HepG2 (cell line): ENCODE measurements at regions not wholly inside any gene's neighbourhood (a gene's known extent, or its start where the extent isn't known, plus 50 kb on each side); places are given as distances from the start of the nearest gene placed in this dataset.

ENCODE experiments used
- ATAC-seq: fragments of 200-7000 bp; cut with Tn5 transposase; 3 replicates; pipeline ENCODE4 v1.9.1; 2020; ENCODE audit warnings: mild to moderate bottlenecking, moderate library complexity
- BruUV-seq: library from RNA; stranded (reverse); fragments of 400-500 nt; replicated peaks from 2 replicates; lab custom pipeline; 2021; lab: Mats Ljungman, UMichigan
- CTCF ChIA-PET: fragments of 300-600 bp; formaldehyde crosslinking; extraction: SDS; loops from one replicate; lab custom pipeline; 2021; ENCODE audit warnings: low total read pairs, inconsistent platforms, low intra/inter-chr PET ratio; lab: Yijun Ruan, JAX
- POLR2A ChIA-PET: fragments of 350-600 bp; sonication (Branson Sonifier 250); formaldehyde crosslinking; loops from one replicate; lab custom pipeline; 2020; ENCODE audit warnings: antibody characterized with exemption, inconsistent platforms; lab: Yijun Ruan, JAX
- DNase-seq: peaks from one replicate; pipeline ENCODE4 v3.0.0-alpha.2; 2015; ENCODE audit warnings: low spot score
- FAIRE-seq: peaks from 3 replicates; lab custom pipeline; 2011; peaks lifted over from hg19 to GRCh38; lab: Jason Lieb, UNC
- H2AFZ ChIP-seq: one replicate; pipeline ENCODE4 v1.6.1; 2011; ENCODE audit warnings: low read length, inconsistent platforms
- H3K27ac ChIP-seq: fragments of 300-600 bp; 3 replicates; pipeline ENCODE4 v1.8.0; 2011; ENCODE audit warnings: mixed run types, mild to moderate bottlenecking, mixed read lengths, low read length, inconsistent platforms; ENCODE audit not compliant: insufficient read depth; ENCODE audit errors: extremely low read length
- H3K27me3 ChIP-seq, 2 experiments: fragments of 200-600 bp in 1 of 2; 2 replicates in 1 of 2; 3 replicates in 1 of 2; pipeline versions ENCODE4 v1.6.0 to v1.8.0; 2011; ENCODE audit warnings: low read length in 2 of 2, mild to moderate bottlenecking in 2 of 2, moderate library complexity in 2 of 2, inconsistent platforms in 1 of 2; ENCODE audit not compliant: insufficient read depth in 2 of 2, control insufficient read depth in 1 of 2
- H3K36me3 ChIP-seq, 2 experiments: fragments of 200-600 bp in 1 of 2; replicated peaks in 1 of 2; 2 replicates in 1 of 2; 3 replicates in 1 of 2; pipeline versions ENCODE4 v1.5.1 to v1.8.0; 2011; ENCODE audit warnings: low read length in 2 of 2, inconsistent platforms in 1 of 2; ENCODE audit not compliant: insufficient read depth in 2 of 2, control insufficient read depth in 1 of 2
- H3K4me1 ChIP-seq: 2 replicates; pipeline ENCODE4 v1.5.1; 2012; ENCODE audit warnings: low read length, inconsistent platforms; ENCODE audit not compliant: insufficient read depth
- H3K4me2 ChIP-seq: 2 replicates; pipeline ENCODE4 v1.6.0; 2011; ENCODE audit warnings: low read depth, low read length, inconsistent platforms
- H3K4me3 ChIP-seq, 3 experiments: fragments of 200-600 bp in 1 of 3; sonication (generic), shearing (Covaris generic) in 1 of 3; replicated peaks in 1 of 3; 2 replicates each; pipeline ENCODE4 v1.5.1; 2011 to 2016; ENCODE audit warnings: low read length in 3 of 3, inconsistent platforms in 2 of 3, low read depth in 2 of 3, mild to moderate bottlenecking in 2 of 3, control low read depth in 1 of 3, mixed read lengths in 1 of 3; ENCODE audit not compliant: insufficient read depth in 1 of 3
- H3K79me2 ChIP-seq: one replicate; pipeline ENCODE4 v1.6.1; 2011; ENCODE audit warnings: low read length, inconsistent platforms; ENCODE audit not compliant: insufficient read depth
- H3K9ac ChIP-seq: 2 replicates; pipeline ENCODE4 v1.6.0; 2011; ENCODE audit warnings: mild to moderate bottlenecking, low read depth, low read length, inconsistent platforms; ENCODE audit not compliant: insufficient read depth
- H3K9me3 ChIP-seq: 2 replicates; pipeline ENCODE4 v1.5.1; 2012; ENCODE audit warnings: mild to moderate bottlenecking, low read length
- H4K20me1 ChIP-seq: 2 replicates; pipeline ENCODE4 v1.6.0; 2011; ENCODE audit warnings: inconsistent platforms, mild to moderate bottlenecking, low read length, moderate library complexity; ENCODE audit not compliant: insufficient read depth
- GPBP1L1 ChIP-seq: sonication (generic); formaldehyde crosslinking; IDR thresholded peaks from 2 replicates; pipeline ENCODE4 v1.5.0; 2020; ENCODE audit warnings: mild to moderate bottlenecking, missing genetic modification reagents
- JUN ChIP-seq: sonication (generic); formaldehyde crosslinking; IDR thresholded peaks from 2 replicates; pipeline ENCODE4 v1.4.0; 2020; ENCODE audit warnings: mild to moderate bottlenecking, missing genetic modification reagents
- KLF13 ChIP-seq: sonication (generic); formaldehyde crosslinking; IDR thresholded peaks from 2 replicates; pipeline ENCODE4 v1.4.0; 2020; ENCODE audit warnings: mild to moderate bottlenecking, missing genetic modification reagents
- NFKB2 ChIP-seq: sonication (generic); formaldehyde crosslinking; IDR thresholded peaks from 2 replicates; pipeline ENCODE4 v1.4.0; 2020; ENCODE audit warnings: missing genetic modification reagents, borderline replicate concordance
- SALL2 ChIP-seq: sonication (generic); formaldehyde crosslinking; IDR thresholded peaks from 2 replicates; pipeline ENCODE4 v1.8.1; 2023; ENCODE audit warnings: mild to moderate bottlenecking, missing genetic modification reagents, inconsistent platforms
- SAP130 ChIP-seq: IDR thresholded peaks from 2 replicates; pipeline ENCODE4 v1.6.1; 2016; ENCODE audit warnings: low read depth
- SMC3 ChIP-seq: IDR thresholded peaks from 2 replicates; pipeline ENCODE4 v1.6.1; 2011; ENCODE audit warnings: low read length, improper control_type of control experiment
- SOX13 ChIP-seq, 3 experiments: fragments of 450-650 bp in 1 of 3; sonication (generic) in 1 of 3; formaldehyde crosslinking in 1 of 3; IDR thresholded peaks in 2 of 3; conservative IDR thresholded peaks in 1 of 3; 2 replicates each; pipeline versions ENCODE4 v1.5.0 to v1.6.1; 2016 to 2020; ENCODE audit warnings: antibody characterized with exemption in 1 of 3, mild to moderate bottlenecking in 1 of 3, missing compliant biosample characterization in 1 of 3, missing genetic modification reagents in 1 of 3, moderate library complexity in 1 of 3
- ZBTB38 ChIP-seq: sonication (generic); formaldehyde crosslinking; IDR thresholded peaks from 2 replicates; pipeline ENCODE4 v1.5.1; 2020; ENCODE audit warnings: mild to moderate bottlenecking, missing genetic modification reagents
- ZNF564 ChIP-seq: sonication (generic); formaldehyde crosslinking; IDR thresholded peaks from 2 replicates; pipeline ENCODE4 v1.8.1; 2023; ENCODE audit warnings: mild to moderate bottlenecking, missing genetic modification reagents
- ZNF713 ChIP-seq: sonication (generic); formaldehyde crosslinking; IDR thresholded peaks from 2 replicates; pipeline ENCODE4 v1.4.0; 2020; ENCODE audit warnings: mild to moderate bottlenecking, missing genetic modification reagents
- ZSCAN20 ChIP-seq: sonication (generic); formaldehyde crosslinking; IDR thresholded peaks from 2 replicates; pipeline ENCODE4 v1.4.0; 2020; ENCODE audit warnings: missing genetic modification reagents, mild to moderate bottlenecking, borderline replicate concordance
- WGBS: methylation state at CpG from one replicate; pipeline ENCODE4 v1.1.6; 2017; ENCODE audit warnings: low lambda C conversion rate; 5-methylcytosine and 5-hydroxymethylcytosine counted together
- in situ Hi-C: cut with HindIII; loops from 2 replicates; pipeline ENCODE4 v1.10.0; 2017; ENCODE audit warnings: low pct_unique_long_range_greater_than_20kb; ENCODE audit not compliant: extremely low pct_ligation_motif_present
- intact Hi-C: fragments of 100-400 bp; cut with micrococcal nuclease; formaldehyde crosslinking; loops from one replicate; pipeline ENCODE4 v1.10.0; 2022; ENCODE audit not compliant: unreplicated experiment
- TF ChIP-seq, protein P1 (sequence below): sonication (generic); formaldehyde crosslinking; IDR thresholded peaks from 2 replicates; pipeline ENCODE4 v1.4.0; 2020; ENCODE audit warnings: mild to moderate bottlenecking, missing genetic modification reagents
- TF ChIP-seq, protein P2 (sequence below): sonication (generic); formaldehyde crosslinking; IDR thresholded peaks from 2 replicates; pipeline ENCODE4 v1.4.0; 2020; ENCODE audit warnings: mild to moderate bottlenecking, missing genetic modification reagents

GRCh38 chr6:839201-839600 lies 146.3 kb upstream of the EXOC2 start:
- ChIA-PET POLR2A (no interaction called here), CTCF (no interaction called here)
- FAIRE-seq: no peak
- no peak overlapping the region for H3K27ac ChIP-seq
- no peak for TF ChIP-seq JUN (CRISPR knock-in tag)
- no TSS peak for BruUV-seq
- peaks cover 33% of the 10 kb centered on the region for H3K4me1 ChIP-seq
- H2AFZ ChIP-seq: no peak overlapping the region
- no peaks in the 10 kb centered on the region for H3K9me3 ChIP-seq
- peaks cover 1 to 12% of the 10 kb centered on the region in 2 experiments; a peak in 2 of 5 replicates for H3K27me3 ChIP-seq
- H3K36me3 ChIP-seq: no peaks in the 10 kb centered on the region
- H3K9ac ChIP-seq: no peak overlapping the region
- no peak overlapping the region for H3K4me3 ChIP-seq
- H3K79me2 ChIP-seq: no peaks in the 10 kb centered on the region
- H4K20me1 ChIP-seq: no peaks in the 10 kb centered on the region
- no peak overlapping the region for H3K4me2 ChIP-seq
- ATAC-seq: no peak
- no peak for DNase-seq
- intact Hi-C loops: no loop called here
- WGBS: 82% methylated on average over 2 of the region's 2 CpGs
- in situ Hi-C loops: no loop called here

GRCh38 chr6:837380-837779 lies 144.4 kb upstream of the EXOC2 start:
- Histone ChIP-seq H3K4me1 (peaks cover 33% of the 10 kb centered on the region), H3K4me2 (no peak overlapping the region), H3K79me2 (no peaks in the 10 kb centered on the region), H3K9ac (no peak overlapping the region), H3K36me3 (no peaks in the 10 kb centered on the region), H4K20me1 (no peaks in the 10 kb centered on the region), H3K9me3 (no peaks in the 10 kb centered on the region), H2AFZ (no peak overlapping the region), H3K27ac (no peak overlapping the region), H3K27me3 (peaks cover 1 to 11% of the 10 kb centered on the region in 2 experiments; a peak in 2 of 5 replicates), H3K4me3 (no peak overlapping the region)
- FAIRE-seq (peak; percentile 50), ATAC-seq (peak; percentile 78), DNase-seq (peak; percentile 62)
- WGBS: 1% methylated on average over 4 of the region's 4 CpGs
- ChIA-PET CTCF (no interaction called here), POLR2A (interaction anchor here (1.1 to 4.9 kb wide), 6 partner anchors 64 to 498 kb away, joined by 3 to 42 read pairs (median 12); partner anchors contain the start of gene FOXQ1)
- in situ Hi-C loops: no loop called here
- intact Hi-C loops: no loop called here
- no TSS peak for BruUV-seq
- TF ChIP-seq ZBTB38 (CRISPR knock-in tag) (no peak), SAP130 (CRISPR knock-in tag) (0 out of 2 replicates have a peak, but pooled peaks have one; percentile 19), NFKB2 (CRISPR knock-in tag) (no peak), SALL2 (no peak), ZSCAN20 (CRISPR knock-in tag) (no peak), ZNF713 (CRISPR knock-in tag) (no peak), SMC3 (no peak), SOX13 (IDR thresholded peaks at IDR 0.05) (no peak), SOX13 (CRISPR knock-in tag; conservative IDR thresholded peaks at IDR 0.05 in 1 of 2, IDR thresholded peaks at IDR 0.05 in 1 of 2) (0 out of 4 replicates have a peak, but pooled peaks of 1 of the 2 experiments have one; percentile 14), GPBP1L1 (CRISPR knock-in tag) (no peak), ZNF564 (CRISPR knock-in tag) (no peak), KLF13 (no peak)
- TF ChIP-seq, protein P1, sequence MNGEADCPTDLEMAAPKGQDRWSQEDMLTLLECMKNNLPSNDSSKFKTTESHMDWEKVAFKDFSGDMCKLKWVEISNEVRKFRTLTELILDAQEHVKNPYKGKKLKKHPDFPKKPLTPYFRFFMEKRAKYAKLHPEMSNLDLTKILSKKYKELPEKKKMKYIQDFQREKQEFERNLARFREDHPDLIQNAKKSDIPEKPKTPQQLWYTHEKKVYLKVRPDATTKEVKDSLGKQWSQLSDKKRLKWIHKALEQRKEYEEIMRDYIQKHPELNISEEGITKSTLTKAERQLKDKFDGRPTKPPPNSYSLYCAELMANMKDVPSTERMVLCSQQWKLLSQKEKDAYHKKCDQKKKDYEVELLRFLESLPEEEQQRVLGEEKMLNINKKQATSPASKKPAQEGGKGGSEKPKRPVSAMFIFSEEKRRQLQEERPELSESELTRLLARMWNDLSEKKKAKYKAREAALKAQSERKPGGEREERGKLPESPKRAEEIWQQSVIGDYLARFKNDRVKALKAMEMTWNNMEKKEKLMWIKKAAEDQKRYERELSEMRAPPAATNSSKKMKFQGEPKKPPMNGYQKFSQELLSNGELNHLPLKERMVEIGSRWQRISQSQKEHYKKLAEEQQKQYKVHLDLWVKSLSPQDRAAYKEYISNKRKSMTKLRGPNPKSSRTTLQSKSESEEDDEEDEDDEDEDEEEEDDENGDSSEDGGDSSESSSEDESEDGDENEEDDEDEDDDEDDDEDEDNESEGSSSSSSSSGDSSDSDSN: no peak
- TF ChIP-seq, protein P2, sequence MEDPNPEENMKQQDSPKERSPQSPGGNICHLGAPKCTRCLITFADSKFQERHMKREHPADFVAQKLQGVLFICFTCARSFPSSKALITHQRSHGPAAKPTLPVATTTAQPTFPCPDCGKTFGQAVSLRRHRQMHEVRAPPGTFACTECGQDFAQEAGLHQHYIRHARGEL (CRISPR knock-in tag): no peak
